ENCODE measurements at regions not wholly inside any gene's neighbourhood (a gene's known extent, or its start where the extent isn't known, plus 50 kb on each side); places are given as distances from the start of the nearest gene placed in this dataset.
A peak's percentile ranks its signal among the peaks of the same experiment; 100 is the strongest.

DNA sequence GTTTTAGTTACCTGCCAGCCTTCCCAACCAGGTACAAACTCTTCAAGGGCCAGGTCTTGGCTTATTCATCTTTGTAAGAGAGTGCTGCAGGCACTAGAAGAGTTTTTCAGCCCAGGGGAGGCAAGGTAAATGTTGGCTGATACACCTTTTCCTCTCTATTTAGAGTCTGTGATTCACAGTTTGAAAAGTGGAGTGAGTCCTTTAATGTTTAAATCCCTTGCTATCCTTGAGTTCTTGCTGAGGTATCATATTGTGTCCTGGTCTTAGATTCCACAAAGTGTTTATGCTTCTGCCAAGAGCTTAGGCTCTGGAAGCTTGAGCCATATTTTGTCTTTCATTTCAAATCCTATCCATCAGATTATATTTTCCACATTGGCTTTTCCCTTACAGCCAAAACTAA lies 52.8 kb upstream of the CITED2 start:
- no peaks in the 10 kb centered on the region for H3K79me2 ChIP-seq (ENCODE audit: low read depth)
- peaks cover 11% of the 10 kb centered on the region for H3K4me1 ChIP-seq
- peak overlapping the region; percentile 88 for H3K27ac Mint-ChIP-seq

DNA sequence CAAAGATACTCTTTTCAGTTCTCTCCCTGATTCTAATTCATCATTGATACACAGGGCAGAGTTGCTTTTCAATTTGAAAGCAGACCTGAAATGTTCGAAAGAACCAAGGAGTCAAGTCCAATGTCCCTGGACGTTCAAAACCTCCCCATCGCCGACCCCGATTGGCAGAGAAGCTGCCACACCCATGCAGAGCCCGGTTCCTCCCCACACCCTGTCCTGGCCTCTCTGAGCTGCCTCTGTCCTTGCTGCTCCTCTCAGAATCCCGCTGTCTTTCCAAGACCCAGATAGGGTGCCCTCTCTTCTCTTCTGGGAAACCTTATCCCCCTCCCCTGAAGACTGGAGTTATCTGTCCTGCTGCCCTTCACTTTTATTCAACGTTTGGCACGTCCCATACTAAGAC lies 52.3 kb upstream of the CITED2 start:
- no peaks in the 10 kb centered on the region for H3K27me3 ChIP-seq
- no peak overlapping the region for H3K4me3 ChIP-seq
- H3K4me1 ChIP-seq = peaks cover 11% of the 10 kb centered on the region
- TF ChIP-seq EZH2 (IDR thresholded peaks at IDR 0.05) (no peak), CTCF (IDR thresholded peaks at IDR 0.05) (no peak), EZH2phosphoT487 (IDR thresholded peaks at IDR 0.05) (no peak)
- peaks cover 6% of the 10 kb centered on the region for H3F3A ChIP-seq (ENCODE audit: low read depth)
- Mint-ChIP-seq H3K27me3 (ENCODE audit: insufficient read depth, low read depth) (peaks cover 9% of the 10 kb centered on the region), H3K9me3 (peaks cover 4% of the 10 kb centered on the region), H3K4me1 (peaks cover 36% of the 10 kb centered on the region), H3K36me3 (no peaks in the 10 kb centered on the region), H3K4me3 (no peak overlapping the region), H3K27ac (peak overlapping the region; percentile 88)
- H3K79me2 ChIP-seq (ENCODE audit: low read depth) = no peaks in the 10 kb centered on the region
- H2AFZ ChIP-seq (replicated peaks) = peak overlapping the region; percentile 10
- H3K27ac ChIP-seq = no peak overlapping the region
- H3K4me2 ChIP-seq = no peak overlapping the region
- H4K20me1 ChIP-seq (ENCODE audit: low read depth) = no peaks in the 10 kb centered on the region
- no peaks in the 10 kb centered on the region for H3K36me3 ChIP-seq
- no peaks in the 10 kb centered on the region for H3K9me3 ChIP-seq (ENCODE audit: low read depth)
- H3K9ac ChIP-seq = no peak overlapping the region
- no peak for DNase-seq (ENCODE audit: low spot score)

More for the DNA sequence above, 52.8 kb upstream of the CITED2 start:
- peaks cover 35% of the 10 kb centered on the region for H3K4me1 Mint-ChIP-seq
- TF ChIP-seq CTCF (IDR thresholded peaks at IDR 0.05) (no peak), EZH2 (IDR thresholded peaks at IDR 0.05) (no peak), EZH2phosphoT487 (IDR thresholded peaks at IDR 0.05) (no peak)
- peaks cover 6% of the 10 kb centered on the region for H3F3A ChIP-seq (ENCODE audit: low read depth)
- peak overlapping the region; percentile 24 for H3K4me3 Mint-ChIP-seq
- H3K9ac ChIP-seq = no peak overlapping the region
- H3K4me3 ChIP-seq = no peak overlapping the region
- no peaks in the 10 kb centered on the region for H3K36me3 ChIP-seq
- no peak for DNase-seq (ENCODE audit: low spot score)
- H3K36me3 Mint-ChIP-seq = no peaks in the 10 kb centered on the region
- no peak overlapping the region for H3K4me2 ChIP-seq
- peak overlapping the region; percentile 10 for H2AFZ ChIP-seq (replicated peaks)
- no peaks in the 10 kb centered on the region for H4K20me1 ChIP-seq (ENCODE audit: low read depth)
- H3K27ac ChIP-seq = no peak overlapping the region
- peaks cover 9% of the 10 kb centered on the region for H3K27me3 Mint-ChIP-seq (ENCODE audit: insufficient read depth, low read depth)
- H3K9me3 ChIP-seq (ENCODE audit: low read depth) = no peaks in the 10 kb centered on the region
- H3K27me3 ChIP-seq = no peaks in the 10 kb centered on the region
- H3K9me3 Mint-ChIP-seq = peaks cover 6% of the 10 kb centered on the region

DNA sequence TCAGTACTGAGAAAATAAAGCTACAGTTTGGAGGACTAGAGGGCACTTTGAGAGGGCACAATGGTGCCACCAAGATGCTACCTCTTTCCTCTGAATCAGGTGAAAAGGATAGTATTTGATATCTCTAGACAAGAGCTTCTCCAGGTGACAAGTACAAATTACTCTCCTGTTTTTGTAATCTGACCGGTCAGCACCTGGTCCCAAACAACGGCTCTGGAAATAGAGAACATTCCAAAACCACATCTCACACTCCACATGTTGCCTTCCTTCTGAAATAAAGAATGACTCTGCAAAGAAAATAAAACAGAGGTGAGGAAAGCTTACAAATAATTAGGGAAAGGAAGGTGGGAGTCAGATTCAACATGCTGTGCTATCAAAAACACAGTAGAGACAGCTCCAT lies 51.3 kb upstream of the CITED2 start:
- Histone ChIP-seq H3K4me1 (peaks cover 17% of the 10 kb centered on the region), H3K4me2 (no peak overlapping the region), H3K79me2 (ENCODE audit: low read depth) (no peaks in the 10 kb centered on the region), H3K9ac (no peak overlapping the region), H3F3A (ENCODE audit: low read depth) (peaks cover 6% of the 10 kb centered on the region), H3K27me3 (no peaks in the 10 kb centered on the region), H3K36me3 (no peaks in the 10 kb centered on the region), H4K20me1 (ENCODE audit: low read depth) (no peaks in the 10 kb centered on the region), H3K9me3 (ENCODE audit: low read depth) (no peaks in the 10 kb centered on the region), H3K4me3 (no peak overlapping the region), H3K27ac (no peak overlapping the region), H2AFZ (replicated peaks) (peak overlapping the region; percentile 38)
- DNase-seq (ENCODE audit: low spot score) = no peak
- peaks cover 9% of the 10 kb centered on the region for H3K27me3 Mint-ChIP-seq (ENCODE audit: insufficient read depth, low read depth)
- no peak for TF ChIP-seq EZH2phosphoT487 (IDR thresholded peaks at IDR 0.05)
- TF ChIP-seq CTCF (IDR thresholded peaks at IDR 0.05) = no peak
- TF ChIP-seq EZH2 (IDR thresholded peaks at IDR 0.05) = no peak
- H3K27ac Mint-ChIP-seq = no peak overlapping the region
- no peak overlapping the region for H3K4me3 Mint-ChIP-seq
- H3K36me3 Mint-ChIP-seq = no peaks in the 10 kb centered on the region
- peaks cover 46% of the 10 kb centered on the region for H3K4me1 Mint-ChIP-seq
- no peaks in the 10 kb centered on the region for H3K9me3 Mint-ChIP-seq
